HEK293T (cell line): ENCODE measurements at regions not wholly inside any gene's neighbourhood (a gene's known extent, or its start where the extent isn't known, plus 50 kb on each side); places are given as distances from the start of the nearest gene placed in this dataset.

Experiments
- BHLHE40 ChIP-seq: fragments of 450-650 bp; IDR thresholded peaks from 2 replicates; pipeline ENCODE4 v1.6.1; 2016; ENCODE audit warnings: mild to moderate bottlenecking, moderate library complexity, borderline replicate concordance
- ELF4 ChIP-seq: fragments of 450-650 bp; IDR thresholded peaks from 2 replicates; pipeline ENCODE4 v1.6.1; 2017; ENCODE audit warnings: antibody characterized with exemption
- FOXA1 ChIP-seq: fragments of 450-650 bp; IDR thresholded peaks from 2 replicates; pipeline ENCODE4 v1.6.1; 2016; ENCODE audit warnings: mild to moderate bottlenecking
- FOXK2 ChIP-seq: fragments of 450-650 bp; IDR thresholded peaks from 2 replicates; pipeline ENCODE4 v1.6.1; 2016; ENCODE audit warnings: mild to moderate bottlenecking
- FOXM1 ChIP-seq: fragments of 450-650 bp; IDR thresholded peaks from 2 replicates; pipeline ENCODE4 v1.6.1; 2017; ENCODE audit warnings: mild to moderate bottlenecking, borderline replicate concordance
- HDGF ChIP-seq: fragments of 450-650 bp; IDR thresholded peaks from 2 replicates; pipeline ENCODE4 v1.6.1; 2017; ENCODE audit warnings: antibody characterized with exemption, borderline replicate concordance
- L3MBTL2 ChIP-seq: fragments of 450-650 bp; conservative IDR thresholded peaks from 2 replicates; pipeline ENCODE4 v1.6.1; 2016; ENCODE audit warnings: mild to moderate bottlenecking
- LEF1 ChIP-seq: fragments of 450-650 bp; IDR thresholded peaks from 2 replicates; pipeline ENCODE4 v1.6.1; 2017; ENCODE audit warnings: mild to moderate bottlenecking, borderline replicate concordance
- NFRKB ChIP-seq: fragments of 450-650 bp; IDR thresholded peaks from 2 replicates; pipeline ENCODE4 v1.6.1; 2016; ENCODE audit warnings: mild to moderate bottlenecking, moderate library complexity
- SP1 ChIP-seq: fragments of 450-650 bp; IDR thresholded peaks from 2 replicates; pipeline ENCODE4 v1.6.1; 2017
- SUZ12 ChIP-seq: fragments of 450-650 bp; IDR thresholded peaks from 2 replicates; pipeline ENCODE4 v1.6.1; 2016; ENCODE audit warnings: mild to moderate bottlenecking
- TARDBP ChIP-seq: fragments of 450-650 bp; IDR thresholded peaks from 2 replicates; pipeline ENCODE4 v1.6.1; 2016
- ZNF384 ChIP-seq: fragments of 450-650 bp; IDR thresholded peaks from 2 replicates; pipeline ENCODE4 v1.6.1; 2016
- TF ChIP-seq, protein P1 (sequence below): fragments of 450-650 bp; IDR thresholded peaks from 2 replicates; pipeline ENCODE4 v1.6.1; 2016

DNA sequence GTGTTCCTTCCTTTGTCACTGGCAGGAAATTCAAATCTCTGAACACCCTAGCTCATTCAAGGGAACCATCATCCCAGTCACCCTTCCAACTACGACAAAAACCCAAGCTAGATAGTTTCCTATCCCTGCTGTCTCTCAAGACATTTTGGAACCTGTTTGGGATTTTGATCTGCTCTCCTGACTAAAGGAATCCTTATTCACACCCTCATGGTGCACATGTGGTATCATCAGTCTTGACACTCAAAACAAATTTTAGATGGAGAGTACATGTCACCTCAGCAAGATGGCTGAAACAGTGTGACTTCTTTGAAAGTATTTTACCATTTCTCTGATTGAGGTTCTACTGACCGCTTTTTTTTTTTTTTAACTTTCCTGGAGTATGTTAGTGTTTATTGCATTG lies 234.3 kb upstream of the TMEM229A start:
- TF ChIP-seq L3MBTL2 (no peak), SP1 (no peak), FOXA1 (no peak), LEF1 (no peak), FOXM1 (no peak), SUZ12 (no peak), FOXK2 (no peak), BHLHE40 (no peak), ELF4 (no peak), NFRKB (no peak), ZNF384 (no peak), HDGF (no peak), TARDBP (no peak)
- TF ChIP-seq, protein P1, sequence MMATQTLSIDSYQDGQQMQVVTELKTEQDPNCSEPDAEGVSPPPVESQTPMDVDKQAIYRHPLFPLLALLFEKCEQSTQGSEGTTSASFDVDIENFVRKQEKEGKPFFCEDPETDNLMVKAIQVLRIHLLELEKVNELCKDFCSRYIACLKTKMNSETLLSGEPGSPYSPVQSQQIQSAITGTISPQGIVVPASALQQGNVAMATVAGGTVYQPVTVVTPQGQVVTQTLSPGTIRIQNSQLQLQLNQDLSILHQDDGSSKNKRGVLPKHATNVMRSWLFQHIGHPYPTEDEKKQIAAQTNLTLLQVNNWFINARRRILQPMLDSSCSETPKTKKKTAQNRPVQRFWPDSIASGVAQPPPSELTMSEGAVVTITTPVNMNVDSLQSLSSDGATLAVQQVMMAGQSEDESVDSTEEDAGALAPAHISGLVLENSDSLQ, result no peak
